ENCODE measurements at regions not wholly inside any gene's neighbourhood (a gene's known extent, or its start where the extent isn't known, plus 50 kb on each side); places are given as distances from the start of the nearest gene placed in this dataset.
"Not testable (repeated sequence)": the region's sequence is repeated elsewhere in the genome, so short reads cannot be mapped to it uniquely, and the experiment has no call there.

GRCh38 chr11:129538323-129538722 is 162.7 kb downstream of the BARX2 start:
- H3K4me3 ChIP-seq (replicated peaks; ENCODE audit: low read depth, low read length): no peak overlapping the region
- no peak for DNase-seq (ENCODE audit: low read depth)
- no peak for TF ChIP-seq CTCF (IDR thresholded peaks at IDR 0.05; ENCODE audit: low read length, missing control alignments)

GRCh38 chr11:129543515-129544290 is 168.1 kb downstream of the BARX2 start:
- H3K4me3 ChIP-seq (replicated peaks; ENCODE audit: low read depth, low read length): no peak overlapping the region
- DNase-seq (ENCODE audit: low read depth): no peak
- no peak for TF ChIP-seq CTCF (IDR thresholded peaks at IDR 0.05; ENCODE audit: low read length, missing control alignments)

GRCh38 chr11:129544691-129545090 is 169.0 kb downstream of the BARX2 start:
- no peak for TF ChIP-seq CTCF (IDR thresholded peaks at IDR 0.05; ENCODE audit: low read length, missing control alignments)
- H3K4me3 ChIP-seq (replicated peaks; ENCODE audit: low read depth, low read length): no peak overlapping the region
- DNase-seq (ENCODE audit: low read depth): no peak

- no peak overlapping the region for H3K4me3 ChIP-seq (replicated peaks; ENCODE audit: low read depth, low read length)
- TF ChIP-seq CTCF (IDR thresholded peaks at IDR 0.05; ENCODE audit: low read length, missing control alignments): no peak
- no peak for DNase-seq (ENCODE audit: low read depth)
Measured at GRCh38 chr11:129546266-129546665, 170.6 kb downstream of the BARX2 start.

- no peak for TF ChIP-seq CTCF (IDR thresholded peaks at IDR 0.05; ENCODE audit: low read length, missing control alignments)
- DNase-seq (ENCODE audit: low read depth): no peak
- H3K4me3 ChIP-seq (replicated peaks; ENCODE audit: low read depth, low read length): no peak overlapping the region
Measured at GRCh38 chr11:129557421-129557820, 181.8 kb downstream of the BARX2 start.

GRCh38 chr11:129569007-129569406 is 193.4 kb downstream of the BARX2 start:
- H3K4me3 ChIP-seq (replicated peaks; ENCODE audit: low read depth, low read length): no peak overlapping the region
- no peak for TF ChIP-seq CTCF (IDR thresholded peaks at IDR 0.05; ENCODE audit: low read length, missing control alignments)
- DNase-seq (ENCODE audit: low read depth): no peak

GRCh38 chr11:129572667-129573066 is 197.0 kb downstream of the BARX2 start:
- not testable (repeated sequence) for DNase-seq (ENCODE audit: low read depth); H3K4me3 ChIP-seq (replicated peaks; ENCODE audit: low read depth, low read length)

Measured in fibroblast of pulmonary artery (primary cell).